Urothelium cell line (cell line): ENCODE measurements at regions not wholly inside any gene's neighbourhood (a gene's known extent, or its start where the extent isn't known, plus 50 kb on each side); places are given as distances from the start of the nearest gene placed in this dataset.
"Not testable (repeated sequence)": the region's sequence is repeated elsewhere in the genome, so short reads cannot be mapped to it uniquely, and the experiment has no call there.

ENCODE experiments used
- DNase-seq: peaks from one replicate; pipeline ENCODE4 v3.0.0; 2011; ENCODE audit warnings: low spot score, mixed read lengths
- FAIRE-seq: peaks from 2 replicates; lab custom pipeline; 2011; peaks lifted over from hg19 to GRCh38; lab: Jason Lieb, UNC

DNA sequence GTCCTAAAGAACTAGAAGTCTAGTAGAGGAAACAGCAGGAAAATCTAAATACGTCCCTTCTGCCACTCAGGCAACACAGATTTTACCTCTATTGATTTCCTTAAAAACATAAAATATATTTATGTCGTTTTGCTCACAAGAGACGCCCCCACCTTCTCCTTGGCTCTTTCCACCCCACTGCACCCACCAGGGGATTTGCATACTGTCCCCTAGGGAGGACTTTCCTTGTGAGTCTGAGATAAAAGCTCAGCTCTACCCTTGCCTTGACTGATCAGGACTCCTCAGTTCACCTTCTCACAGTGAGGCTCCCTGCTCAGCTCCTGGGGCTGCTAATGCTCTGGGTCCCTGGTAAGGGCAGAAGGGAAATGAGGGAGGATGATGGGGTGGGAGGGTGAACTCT lies 1488.1 kb downstream of the RPIA start:
- FAIRE-seq, DNase-seq: not testable (repeated sequence)

DNA sequence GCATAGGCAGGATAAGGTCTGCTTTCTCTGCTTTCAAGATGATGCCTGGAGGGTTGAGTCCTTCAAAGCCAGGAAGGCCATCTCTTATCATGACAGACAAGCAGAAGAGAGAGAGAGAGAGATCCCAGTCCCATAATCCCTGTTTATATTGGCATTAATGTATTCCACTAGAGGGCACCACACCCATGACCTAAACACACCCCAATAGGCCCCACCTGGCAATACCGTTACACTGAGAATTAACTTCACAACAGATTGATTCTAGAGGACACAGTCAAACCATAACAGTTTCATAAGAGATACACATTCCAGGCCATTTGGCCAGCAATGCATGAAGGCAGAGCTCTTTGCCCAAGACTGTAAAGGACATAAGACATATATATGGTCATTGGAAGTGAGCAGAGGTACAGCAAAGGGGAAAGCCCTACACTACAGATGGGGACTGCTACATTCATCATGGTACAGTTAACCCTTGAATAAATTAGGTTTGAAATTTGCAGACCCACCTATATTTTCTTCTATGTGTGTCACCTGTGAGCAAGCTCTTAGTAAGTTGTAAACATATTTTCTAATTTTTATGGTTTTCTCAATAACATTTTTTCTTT lies 1516.1 kb downstream of the RPIA start:
- peak; percentile 57 for DNase-seq
- FAIRE-seq = no peak

DNA sequence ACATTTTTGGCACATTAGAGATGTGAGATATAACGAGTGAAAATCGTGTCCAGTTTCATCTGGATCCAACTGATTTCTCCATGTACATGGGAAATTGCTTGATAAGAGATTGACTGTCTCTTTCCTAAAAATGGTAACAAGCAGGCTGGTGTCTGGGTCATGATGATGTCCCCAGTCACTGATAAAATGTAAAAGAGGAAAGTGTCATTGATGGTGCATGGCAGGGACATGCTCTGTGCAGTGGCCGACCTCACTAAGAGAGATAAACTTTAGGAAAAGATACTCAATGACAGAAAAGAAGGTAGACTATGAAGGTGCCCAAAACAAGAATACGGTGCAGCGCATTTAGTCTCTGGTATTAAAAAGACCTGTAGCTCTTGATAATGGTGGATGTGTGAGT lies 1517.5 kb downstream of the RPIA start:
- FAIRE-seq = no peak
- no peak for DNase-seq

DNA sequence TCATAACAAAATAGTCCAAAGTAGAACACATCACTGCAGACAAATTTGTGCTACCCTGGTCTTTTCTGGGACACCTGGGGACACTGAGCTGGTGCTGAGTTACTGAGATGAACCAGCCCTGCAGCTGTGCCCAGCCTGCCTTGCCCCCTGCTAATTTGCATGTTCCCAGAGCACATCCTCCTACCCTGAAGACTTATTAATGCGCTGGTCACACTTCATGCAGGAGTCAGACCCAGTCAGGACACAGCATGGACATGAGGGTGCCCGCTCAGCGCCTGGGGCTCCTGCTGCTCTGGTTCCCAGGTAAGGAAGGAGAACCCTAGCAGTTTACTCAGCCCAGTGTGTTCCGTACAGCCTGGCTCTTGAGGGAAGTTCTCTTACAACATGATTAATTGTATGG lies 1518.3 kb downstream of the RPIA start:
- DNase-seq (no peak), FAIRE-seq (no peak)

DNA sequence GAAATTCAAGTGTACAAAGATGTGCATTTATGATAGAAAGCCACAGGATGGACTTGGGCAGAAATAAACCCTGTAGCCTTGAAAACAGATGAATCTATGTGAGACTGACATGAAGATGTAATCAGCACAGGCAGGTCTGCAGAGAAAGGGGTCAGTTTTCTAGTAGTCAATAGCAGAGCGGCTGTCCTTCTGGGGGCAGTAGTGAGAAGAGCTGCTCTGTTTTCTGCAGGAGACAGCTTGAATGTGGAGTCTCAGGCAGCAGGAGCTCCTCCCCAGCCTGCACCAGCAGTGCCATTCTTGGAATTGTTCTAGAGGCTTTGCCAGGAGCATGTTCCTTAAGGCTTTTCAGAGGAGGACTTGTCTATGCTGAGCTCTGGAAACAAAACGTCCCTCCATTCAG lies 1524.4 kb downstream of the RPIA start:
- not testable (repeated sequence) for DNase-seq, FAIRE-seq

DNA sequence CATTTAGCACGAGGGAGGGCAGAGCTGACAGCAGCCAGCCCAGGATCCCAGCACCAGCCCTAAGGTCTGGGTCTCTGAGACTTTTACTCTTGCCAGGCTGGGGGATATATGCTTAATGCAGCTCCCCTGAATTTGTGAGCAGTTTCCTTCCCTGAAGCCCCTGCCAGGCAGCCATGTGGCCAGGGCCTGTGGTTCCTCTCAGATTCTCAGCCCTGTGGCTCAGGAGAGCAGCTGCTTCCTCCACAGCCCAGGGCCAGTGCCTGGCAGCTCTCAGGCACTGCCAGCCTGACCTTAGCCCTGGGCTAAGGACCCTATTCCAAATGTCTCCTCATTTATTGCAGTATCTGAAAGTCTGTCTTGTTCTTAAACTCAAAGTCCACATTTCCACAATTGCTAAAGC lies 1525.3 kb downstream of the RPIA start:
- FAIRE-seq = peak; percentile 5
- not testable (repeated sequence) for DNase-seq

DNA sequence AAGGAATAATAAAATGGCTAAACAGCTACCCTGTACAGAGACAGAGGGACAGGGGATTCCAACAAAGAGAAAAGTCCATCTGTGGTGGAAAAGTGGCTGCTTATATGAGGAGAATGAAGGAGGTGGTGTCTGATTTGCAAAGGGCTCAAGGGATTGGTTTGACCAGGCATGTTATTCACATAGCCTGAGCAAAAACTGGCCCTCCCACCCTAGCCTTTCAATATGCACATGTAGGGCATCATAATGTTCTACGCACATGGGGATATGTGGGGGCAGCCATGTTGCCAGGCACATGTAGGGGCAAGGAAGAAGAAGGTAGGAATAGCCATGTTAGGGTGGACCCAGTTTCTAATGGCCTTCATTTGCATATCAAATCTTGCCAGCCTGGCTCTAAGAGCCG lies 1527.1 kb downstream of the RPIA start:
- FAIRE-seq, DNase-seq: not testable (repeated sequence)

DNA sequence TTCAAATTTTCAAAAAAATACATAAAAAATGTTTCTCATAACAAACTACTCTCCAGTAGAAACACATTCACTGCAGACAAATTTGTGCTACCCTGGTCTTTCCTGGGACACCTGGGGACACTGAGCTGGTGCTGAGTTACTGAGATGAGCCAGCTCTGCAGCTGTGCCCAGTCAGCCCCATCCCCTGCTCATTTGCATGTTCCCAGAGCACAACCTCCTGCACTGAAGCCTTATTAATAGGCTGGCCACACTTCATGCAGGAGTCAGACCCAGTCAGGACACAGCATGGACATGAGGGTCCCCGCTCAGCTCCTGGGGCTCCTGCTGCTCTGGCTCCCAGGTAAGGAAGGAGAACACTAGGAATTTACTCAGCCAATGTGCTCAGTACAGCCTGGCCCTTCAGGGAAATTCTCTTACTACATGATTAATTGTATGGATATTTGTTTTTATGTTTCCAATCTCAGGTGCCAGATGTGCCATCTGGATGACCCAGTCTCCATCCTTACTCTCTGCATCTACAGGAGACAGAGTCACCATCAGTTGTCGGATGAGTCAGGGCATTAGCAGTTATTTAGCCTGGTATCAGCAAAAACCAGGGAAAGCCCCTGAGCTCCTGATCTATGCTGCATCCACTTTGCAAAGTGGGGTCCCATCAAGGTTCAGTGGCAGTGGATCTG lies 1529.3 kb downstream of the RPIA start:
- not testable (repeated sequence) for DNase-seq

DNA sequence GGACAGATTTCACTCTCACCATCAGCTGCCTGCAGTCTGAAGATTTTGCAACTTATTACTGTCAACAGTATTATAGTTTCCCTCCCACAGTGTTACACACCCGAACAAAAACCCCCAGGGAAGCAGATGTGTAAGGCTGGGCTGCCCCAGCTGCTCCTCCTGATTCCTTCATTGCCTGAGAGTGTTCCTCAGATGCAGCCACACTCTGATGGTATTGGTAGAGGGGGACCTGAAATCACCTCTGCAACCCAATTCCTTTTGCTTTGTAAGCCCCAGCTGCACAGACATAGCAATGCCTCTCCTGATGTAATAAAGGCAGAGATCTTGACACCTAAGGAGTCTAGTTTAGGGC lies 1529.8 kb downstream of the RPIA start:
- FAIRE-seq = no peak

More for the DNA sequence above, 1529.3 kb downstream of the RPIA start:
- not testable (repeated sequence) for FAIRE-seq

DNA sequence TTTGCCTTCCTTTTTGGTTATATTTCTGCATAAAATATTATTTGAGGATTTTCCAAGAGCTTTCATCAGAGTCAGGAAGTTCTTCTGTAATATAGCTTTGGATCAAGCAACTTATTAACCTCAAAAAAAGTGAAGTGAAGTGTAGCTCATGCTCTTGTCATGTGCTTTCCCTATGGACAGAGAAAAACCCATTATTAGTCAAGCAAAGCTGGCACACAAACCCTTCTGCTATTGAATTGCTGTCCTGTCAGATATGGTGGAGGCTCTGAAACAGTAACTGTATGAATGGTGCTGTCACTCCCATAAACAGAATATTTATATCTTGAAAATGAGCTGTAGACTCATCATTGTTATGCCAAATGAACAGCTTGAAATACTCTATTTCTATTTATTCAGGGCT lies 1533.3 kb downstream of the RPIA start:
- FAIRE-seq, DNase-seq: not testable (repeated sequence)

More for the DNA sequence above, 1529.8 kb downstream of the RPIA start:
- no peak for DNase-seq

DNA sequence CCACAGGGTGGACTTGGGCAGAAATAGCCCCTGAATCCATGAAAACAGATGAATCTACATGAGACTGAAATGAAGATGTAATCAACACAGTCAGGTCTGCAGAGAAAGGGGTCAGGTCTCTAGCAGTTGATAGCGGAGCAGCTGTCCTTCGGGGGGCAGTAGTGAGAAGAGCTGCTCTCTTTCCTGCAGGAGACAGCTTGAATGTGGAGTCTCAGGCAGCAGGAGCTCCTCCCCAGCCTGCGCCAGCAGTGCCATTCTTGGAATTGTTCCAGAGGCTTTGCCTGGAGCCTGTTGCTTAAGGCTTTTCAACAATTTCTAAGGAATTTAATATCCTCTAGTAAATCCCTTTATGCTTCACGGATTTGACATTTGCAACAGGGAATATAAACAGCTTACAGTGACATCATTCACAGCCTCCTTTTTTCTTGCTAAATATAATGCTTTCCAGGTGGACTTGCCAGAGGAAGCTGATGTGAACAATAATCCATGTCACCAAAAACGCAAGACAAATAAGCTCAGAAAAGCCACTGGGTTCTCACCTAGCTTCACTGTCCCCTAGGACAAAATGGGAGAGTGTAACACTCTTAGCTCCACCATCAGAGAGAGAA lies 1535.1 kb downstream of the RPIA start:
- FAIRE-seq, DNase-seq: not testable (repeated sequence)

DNA sequence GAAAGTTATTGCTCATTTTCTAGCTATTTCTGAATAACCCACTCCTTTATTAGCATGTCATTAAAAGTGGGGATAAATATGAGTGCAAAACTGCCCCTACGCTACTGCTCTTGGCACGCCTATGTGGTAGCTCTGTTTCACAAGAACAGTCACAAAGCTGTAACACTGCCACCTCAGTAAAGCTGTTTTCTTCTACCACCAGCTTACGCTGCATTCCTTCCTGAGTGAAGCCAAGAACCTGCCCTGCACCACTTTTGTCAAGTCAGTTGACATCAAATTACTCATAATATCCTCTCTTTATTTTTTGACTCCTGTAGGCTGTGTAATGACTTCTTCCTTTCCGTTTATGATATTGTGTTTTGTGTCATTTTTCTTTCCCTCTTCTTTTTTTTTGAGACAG lies 1539.7 kb downstream of the RPIA start:
- DNase-seq, FAIRE-seq: not testable (repeated sequence)

DNA sequence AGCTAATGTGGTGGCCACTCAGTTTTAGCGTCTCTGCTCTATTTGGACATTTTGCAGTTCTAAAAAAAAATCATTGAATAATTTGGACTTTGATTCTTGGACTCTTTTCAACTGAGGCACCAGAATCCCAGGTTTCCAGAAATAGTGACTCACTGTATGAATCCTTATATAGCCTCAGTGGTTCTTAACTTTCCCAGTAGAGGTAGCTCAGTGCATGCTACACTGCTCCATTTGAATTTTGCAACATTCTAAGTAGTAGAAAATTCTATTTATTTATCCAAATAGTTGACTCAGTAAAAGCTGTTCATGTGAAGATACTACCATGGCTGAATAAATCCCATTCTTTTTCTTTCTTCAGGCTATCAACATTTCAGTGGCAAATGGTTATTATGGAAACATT lies 1544.0 kb downstream of the RPIA start:
- not testable (repeated sequence) for FAIRE-seq, DNase-seq

DNA sequence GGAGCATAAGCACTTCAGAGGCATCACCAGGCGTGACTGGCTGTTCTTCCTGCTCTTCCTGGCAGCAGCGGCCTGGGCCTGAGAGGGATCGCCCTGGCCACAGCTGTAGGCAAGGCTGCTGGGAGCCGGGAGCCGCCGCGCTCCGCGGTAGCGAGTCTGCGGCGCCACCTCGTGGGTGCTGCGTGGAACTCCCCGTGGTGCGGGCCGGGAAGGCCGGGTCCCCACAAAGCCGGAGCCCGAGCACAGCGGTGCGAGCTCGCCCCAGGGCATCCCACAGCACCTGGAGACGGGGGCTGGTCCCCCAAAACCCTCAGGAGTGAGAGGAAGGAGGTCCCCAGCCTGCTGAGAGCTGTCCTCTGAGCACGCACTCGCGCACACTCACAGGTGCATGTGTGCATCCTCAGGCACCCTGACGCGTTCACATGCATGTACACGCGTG lies 1546.5 kb downstream of the RPIA start:
- not testable (repeated sequence) for DNase-seq, FAIRE-seq

DNA sequence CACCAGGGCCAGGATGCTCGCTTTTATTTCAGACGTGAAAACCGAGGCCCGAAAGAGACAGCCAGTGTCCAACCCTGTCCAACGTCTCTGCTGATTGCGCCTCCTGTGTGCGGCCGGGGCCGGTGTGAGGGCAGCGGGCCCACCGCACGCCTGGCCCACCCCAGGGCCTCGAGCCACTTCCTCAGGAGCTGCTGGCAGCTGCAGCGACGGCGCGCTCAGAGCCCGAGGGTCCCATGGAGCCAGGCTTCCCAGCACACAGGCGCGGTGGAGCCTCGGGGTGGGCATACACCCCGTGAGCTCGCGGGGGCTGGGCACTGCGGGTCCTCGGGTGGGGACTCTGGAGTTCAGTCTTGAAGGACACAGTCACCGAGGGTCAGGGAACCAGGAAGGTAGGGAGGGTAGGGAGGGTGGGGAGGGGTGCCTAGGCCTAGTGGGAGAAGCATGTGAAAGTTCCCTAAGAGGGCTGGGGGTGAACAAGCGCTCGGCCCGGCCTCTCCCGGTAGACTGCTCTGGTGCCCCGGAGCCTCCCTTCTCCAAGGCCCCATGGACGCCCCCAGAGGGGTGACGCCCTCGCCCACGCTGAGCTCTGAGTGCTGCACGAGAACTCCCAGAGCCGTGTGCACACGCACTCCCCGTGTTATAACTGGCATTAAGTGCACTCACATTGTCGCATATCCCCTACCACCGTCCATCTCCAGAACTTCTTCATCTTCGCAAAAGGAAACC lies 1547.2 kb downstream of the RPIA start:
- FAIRE-seq = not testable (repeated sequence)

DNA sequence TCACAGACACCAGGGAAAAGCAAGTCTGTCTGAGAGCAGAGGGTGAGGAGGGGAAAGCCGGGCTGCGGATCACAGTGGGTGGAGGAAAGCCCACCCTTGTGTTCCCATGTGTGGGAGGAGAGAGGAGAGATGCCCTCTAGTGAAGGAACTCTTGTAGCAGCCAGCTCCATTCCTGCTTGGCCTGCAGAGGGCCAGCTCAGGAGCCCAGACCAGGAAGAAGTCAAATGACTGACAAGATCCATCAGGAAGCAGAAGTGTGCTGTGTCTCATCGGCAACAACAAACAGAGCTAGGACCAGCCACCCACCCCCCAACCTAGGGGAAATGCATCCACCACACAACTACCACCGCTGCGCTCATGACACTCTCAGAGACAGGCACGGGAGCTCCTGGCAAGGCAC lies 1548.3 kb downstream of the RPIA start:
- not testable (repeated sequence) for FAIRE-seq, DNase-seq

More for the DNA sequence above, 1547.2 kb downstream of the RPIA start:
- DNase-seq = not testable (repeated sequence)

DNA sequence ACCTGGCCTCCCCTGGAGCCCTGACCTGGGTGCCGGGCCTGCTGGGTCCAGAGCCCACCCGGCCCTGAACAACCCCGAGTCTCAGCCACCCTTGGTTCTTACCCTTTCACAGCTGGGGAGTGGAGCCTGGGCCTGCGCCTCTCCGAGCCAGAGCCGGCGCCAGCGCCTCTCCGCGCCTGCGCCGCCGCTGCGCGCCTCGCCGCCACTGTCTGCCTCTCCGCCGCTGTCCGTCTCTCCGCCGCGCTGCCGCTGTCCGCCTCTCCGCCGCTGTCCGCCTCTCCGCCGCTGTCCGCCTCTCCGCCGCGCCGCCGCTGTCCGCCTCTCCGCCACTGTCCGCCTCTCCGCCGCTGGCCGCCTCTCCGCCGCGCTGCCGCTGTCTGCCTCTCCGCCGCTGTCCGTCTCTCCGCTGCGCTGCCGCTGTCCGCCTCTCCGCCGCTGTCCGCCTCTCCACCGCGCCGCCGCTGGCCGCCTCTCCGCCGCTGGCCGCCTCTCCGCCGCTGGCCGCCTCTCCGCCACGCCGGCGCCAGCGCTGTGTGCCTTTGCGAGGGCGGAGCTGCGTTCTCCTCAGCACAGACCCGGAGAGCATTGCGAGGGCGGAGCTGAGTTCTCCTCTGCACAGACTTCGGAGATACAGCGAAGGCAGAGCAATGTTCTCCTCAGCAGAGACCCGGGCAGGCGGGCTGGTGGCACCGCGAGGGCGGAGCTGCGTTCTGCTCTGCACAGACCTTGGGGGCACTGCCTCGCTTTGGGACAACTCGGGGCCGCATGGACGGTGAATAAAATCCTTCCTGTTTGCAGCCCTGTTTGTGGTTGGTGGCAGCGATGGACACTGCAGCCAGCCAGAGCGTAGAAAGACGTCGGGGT lies 1553.7 kb downstream of the RPIA start:
- not testable (repeated sequence) for FAIRE-seq, DNase-seq

DNA sequence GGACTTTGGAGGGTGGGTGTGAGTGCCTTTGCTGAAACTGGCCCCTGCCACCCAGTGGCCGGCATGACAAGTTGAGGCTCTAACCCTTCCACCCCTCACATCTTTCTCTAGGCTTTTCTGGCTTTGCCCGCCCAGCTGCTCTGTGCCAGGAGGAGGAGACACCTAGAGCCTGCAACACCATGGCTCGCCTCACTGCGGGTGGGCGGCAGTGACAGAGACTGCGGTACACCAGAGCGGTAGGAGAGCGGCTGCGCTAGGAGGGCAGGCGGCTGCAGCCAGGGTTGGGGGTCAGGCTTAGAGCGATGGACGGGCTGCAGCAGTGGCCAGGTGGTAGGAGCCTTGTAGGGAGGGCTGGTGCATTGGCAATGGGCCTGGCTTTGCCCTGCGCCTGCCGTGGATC lies 1556.9 kb downstream of the RPIA start:
- DNase-seq, FAIRE-seq: not testable (repeated sequence)

DNA sequence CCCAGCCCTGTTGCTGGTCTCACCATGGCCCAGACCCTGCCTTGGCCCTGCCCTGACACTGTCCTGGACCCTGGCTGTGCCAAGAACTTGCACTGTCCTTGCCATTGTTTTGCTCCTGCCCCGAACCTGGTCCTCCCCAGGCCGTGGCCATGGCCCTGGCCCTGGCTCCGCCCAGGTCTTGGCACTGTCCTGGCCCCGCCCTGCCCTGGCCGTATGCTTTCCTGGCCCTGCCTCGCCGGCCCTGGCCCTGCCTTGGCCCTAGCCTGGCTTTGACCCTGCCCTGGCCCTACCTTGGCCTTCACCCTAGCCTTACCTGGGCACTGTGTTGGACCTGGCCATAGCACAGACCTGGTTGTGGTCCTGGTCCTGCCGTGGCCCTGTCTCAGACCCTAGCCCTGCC lies 1558.9 kb downstream of the RPIA start:
- DNase-seq, FAIRE-seq: not testable (repeated sequence)

DNA sequence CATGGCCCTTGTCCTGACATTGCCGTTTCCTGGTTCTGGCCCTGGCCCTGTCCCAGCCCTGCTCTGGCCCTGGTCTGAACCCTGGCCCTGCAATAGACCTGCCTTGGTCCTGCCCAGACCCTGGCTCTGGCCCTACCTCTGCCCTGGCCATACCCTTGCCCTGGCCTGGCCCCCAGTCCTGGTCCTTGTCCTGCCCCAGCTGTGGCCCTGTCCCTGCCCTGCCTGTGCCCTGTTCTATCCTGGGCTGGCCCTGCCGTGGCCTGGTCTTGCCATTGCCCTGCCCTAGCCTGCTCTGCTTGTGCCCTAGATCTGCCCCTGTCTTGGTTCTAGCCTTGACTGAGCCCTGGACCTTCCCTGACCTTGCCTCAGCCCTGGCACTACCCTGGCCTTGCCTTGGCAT lies 1560.1 kb downstream of the RPIA start:
- not testable (repeated sequence) for FAIRE-seq, DNase-seq
